ENCODE measurements at regions not wholly inside any gene's neighbourhood (a gene's known extent, or its start where the extent isn't known, plus 50 kb on each side); places are given as distances from the start of the nearest gene placed in this dataset.

GRCh38 chr10:114753126-114753525 lies 68.5 kb upstream of the FHIP2A start:
- Mint-ChIP-seq H3K4me3 (no peak overlapping the region), H3K27ac (no peak overlapping the region), H3K4me1 (no peaks in the 10 kb centered on the region), H3K9me3 (no peaks in the 10 kb centered on the region), H3K27me3 (peaks cover 15% of the 10 kb centered on the region), H3K36me3 (no peaks in the 10 kb centered on the region)
- DNase-seq, result no peak

GRCh38 chr10:114754445-114755320 lies 66.9 kb upstream of the FHIP2A start:
- H3K4me3 Mint-ChIP-seq, result no peak overlapping the region
- peaks cover 11% of the 10 kb centered on the region for H3K27me3 Mint-ChIP-seq
- H3K27ac Mint-ChIP-seq, result no peak overlapping the region
- no peaks in the 10 kb centered on the region for H3K4me1 Mint-ChIP-seq
- DNase-seq, result no peak
- H3K36me3 Mint-ChIP-seq, result no peaks in the 10 kb centered on the region
- no peaks in the 10 kb centered on the region for H3K9me3 Mint-ChIP-seq

GRCh38 chr10:114755537-114755936 lies 66.0 kb upstream of the FHIP2A start:
- H3K4me1 Mint-ChIP-seq, result no peaks in the 10 kb centered on the region
- DNase-seq, result no peak
- no peak overlapping the region for H3K27ac Mint-ChIP-seq
- no peaks in the 10 kb centered on the region for H3K36me3 Mint-ChIP-seq
- no peak overlapping the region for H3K4me3 Mint-ChIP-seq
- no peaks in the 10 kb centered on the region for H3K9me3 Mint-ChIP-seq
- peaks cover 8% of the 10 kb centered on the region for H3K27me3 Mint-ChIP-seq

- peaks cover 3% of the 10 kb centered on the region for H3K27me3 Mint-ChIP-seq
- H3K27ac Mint-ChIP-seq, result no peak overlapping the region
- no peaks in the 10 kb centered on the region for H3K9me3 Mint-ChIP-seq
- no peak for DNase-seq
- no peaks in the 10 kb centered on the region for H3K36me3 Mint-ChIP-seq
- H3K4me3 Mint-ChIP-seq, result no peak overlapping the region
- no peaks in the 10 kb centered on the region for H3K4me1 Mint-ChIP-seq
These were observed 63.2 kb upstream of the FHIP2A start for GRCh38 chr10:114758331-114758730.

- no peaks in the 10 kb centered on the region for H3K4me1 Mint-ChIP-seq
- no peak overlapping the region for H3K4me3 Mint-ChIP-seq
- H3K27ac Mint-ChIP-seq, result no peak overlapping the region
- no peaks in the 10 kb centered on the region for H3K36me3 Mint-ChIP-seq
- H3K9me3 Mint-ChIP-seq, result no peaks in the 10 kb centered on the region
- no peak for DNase-seq
- peaks cover 29% of the 10 kb centered on the region for H3K27me3 Mint-ChIP-seq
These were observed 60.1 kb upstream of the FHIP2A start for GRCh38 chr10:114761205-114762193.

GRCh38 chr10:114762811-114763210 lies 58.8 kb upstream of the FHIP2A start:
- Mint-ChIP-seq H3K4me3 (no peak overlapping the region), H3K27ac (no peak overlapping the region), H3K27me3 (peaks cover 40% of the 10 kb centered on the region), H3K4me1 (peaks cover 2% of the 10 kb centered on the region), H3K9me3 (no peaks in the 10 kb centered on the region), H3K36me3 (no peaks in the 10 kb centered on the region)
- DNase-seq, result no peak

- Mint-ChIP-seq H3K9me3 (no peaks in the 10 kb centered on the region), H3K4me1 (peaks cover 2% of the 10 kb centered on the region), H3K27ac (no peak overlapping the region), H3K27me3 (peaks cover 51% of the 10 kb centered on the region), H3K36me3 (no peaks in the 10 kb centered on the region), H3K4me3 (no peak overlapping the region)
- DNase-seq, result no peak
These were observed 56.9 kb upstream of the FHIP2A start for GRCh38 chr10:114764656-114765055.

- H3K9me3 Mint-ChIP-seq, result no peaks in the 10 kb centered on the region
- H3K27ac Mint-ChIP-seq, result no peak overlapping the region
- no peaks in the 10 kb centered on the region for H3K36me3 Mint-ChIP-seq
- DNase-seq, result no peak
- peaks cover 60% of the 10 kb centered on the region for H3K27me3 Mint-ChIP-seq
- H3K4me3 Mint-ChIP-seq, result no peak overlapping the region
- H3K4me1 Mint-ChIP-seq, result peaks cover 2% of the 10 kb centered on the region
These were observed 55.1 kb upstream of the FHIP2A start for GRCh38 chr10:114766470-114766869.

- Mint-ChIP-seq H3K4me3 (peak overlapping the region; percentile 58), H3K27ac (no peak overlapping the region), H3K27me3 (peaks cover 61% of the 10 kb centered on the region), H3K9me3 (no peaks in the 10 kb centered on the region), H3K36me3 (no peaks in the 10 kb centered on the region), H3K4me1 (peaks cover 2% of the 10 kb centered on the region)
- DNase-seq, result peak; percentile 7
These were observed 54.2 kb upstream of the FHIP2A start for GRCh38 chr10:114767101-114767985.

- peak; percentile 8 for DNase-seq
- Mint-ChIP-seq H3K27me3 (peaks cover 64% of the 10 kb centered on the region), H3K36me3 (no peaks in the 10 kb centered on the region), H3K27ac (no peak overlapping the region), H3K4me1 (peaks cover 2% of the 10 kb centered on the region), H3K9me3 (no peaks in the 10 kb centered on the region), H3K4me3 (peak overlapping the region; percentile 51)
These were observed 53.4 kb upstream of the FHIP2A start for GRCh38 chr10:114767986-114768821.

GRCh38 chr10:114770009-114770408 lies 51.6 kb upstream of the FHIP2A start:
- DNase-seq, result no peak
- Mint-ChIP-seq H3K27ac (no peak overlapping the region), H3K27me3 (peaks cover 53% of the 10 kb centered on the region), H3K4me1 (peaks cover 2% of the 10 kb centered on the region), H3K4me3 (no peak overlapping the region), H3K9me3 (no peaks in the 10 kb centered on the region), H3K36me3 (no peaks in the 10 kb centered on the region)

GRCh38 chr10:114771157-114771556 lies 50.4 kb upstream of the FHIP2A start:
- Mint-ChIP-seq H3K4me1 (peaks cover 2% of the 10 kb centered on the region), H3K27ac (no peak overlapping the region), H3K4me3 (no peak overlapping the region), H3K27me3 (peaks cover 43% of the 10 kb centered on the region), H3K36me3 (no peaks in the 10 kb centered on the region), H3K9me3 (no peaks in the 10 kb centered on the region)
- DNase-seq, result no peak

- Mint-ChIP-seq H3K27ac (no peak overlapping the region), H3K4me3 (no peak overlapping the region), H3K36me3 (no peaks in the 10 kb centered on the region), H3K27me3 (peaks cover 37% of the 10 kb centered on the region), H3K9me3 (no peaks in the 10 kb centered on the region), H3K4me1 (peaks cover 2% of the 10 kb centered on the region)
- DNase-seq, result no peak
These were observed 49.8 kb upstream of the FHIP2A start for GRCh38 chr10:114771749-114772148.

Measured in activated naive CD8-positive, alpha-beta T cell treated with anti-CD3 and anti-CD28 coated beads for 36 hours (primary cell).